GM12878 (cell line): ENCODE measurements at regions not wholly inside any gene's neighbourhood (a gene's known extent, or its start where the extent isn't known, plus 50 kb on each side); places are given as distances from the start of the nearest gene placed in this dataset.

ENCODE experiments used
- ATAC-seq: fragments of 200-7000 bp; cut with Tn5 transposase; 3 replicates; pipeline ENCODE4 v1.9.1; 2020; ENCODE audit warnings: mild to moderate bottlenecking, moderate library complexity
- BruUV-seq: library from RNA; stranded (reverse); fragments of 400-500 nt; replicated peaks from 2 replicates; lab custom pipeline; 2021; lab: Mats Ljungman, UMichigan
- CTCF ChIA-PET: fragments of 300-600 bp; sonication (Branson Sonifier 250); formaldehyde crosslinking; extraction: SDS; loops from one replicate; lab custom pipeline; 2021; ENCODE audit warnings: inconsistent platforms; lab: Yijun Ruan, JAX
- POLR2A ChIA-PET: fragments of 350-600 bp; formaldehyde crosslinking; extraction: SDS; loops from one replicate; lab custom pipeline; 2021; ENCODE audit warnings: inconsistent platforms; lab: Charles Lee
- RAD21 ChIA-PET: fragments of 300-600 bp; sonication (Branson Sonifier 250); formaldehyde crosslinking; loops from one replicate; lab custom pipeline; 2023; ENCODE audit warnings: antibody characterized with exemption; ENCODE audit not compliant: unreplicated experiment; lab: Charles Lee
- SMC1A ChIA-PET: fragments of 300-600 bp; sonication (Branson Sonifier 250); formaldehyde crosslinking; loops from one replicate; lab custom pipeline; 2023; ENCODE audit not compliant: unreplicated experiment, uncharacterized antibody; lab: Charles Lee
- DNase-seq: peaks from one replicate; pipeline ENCODE4 v3.0.0-alpha.2; 2011; ENCODE audit warnings: low read depth, low spot score
- FAIRE-seq: peaks from 3 replicates; lab custom pipeline; 2011; peaks lifted over from hg19 to GRCh38; lab: Jason Lieb, UNC
- H2AFZ ChIP-seq: 2 replicates; pipeline ENCODE4 v1.6.0; 2011; ENCODE audit warnings: low read depth, low read length, control low read depth; ENCODE audit not compliant: control insufficient read depth
- H3K27ac ChIP-seq: 2 replicates; pipeline ENCODE4 v1.5.1; 2011; ENCODE audit warnings: control low read depth; ENCODE audit not compliant: control insufficient read depth, insufficient read depth
- H3K27me3 ChIP-seq, 2 experiments: replicated peaks in 1 of 2; 2 replicates each; pipeline versions ENCODE4 v1.6.0 to v1.6.1; 2011; ENCODE audit warnings: low read length in 1 of 2; ENCODE audit not compliant: control insufficient read depth in 2 of 2, insufficient read depth in 2 of 2
- H3K36me3 ChIP-seq, 2 experiments: 2 replicates each; pipeline ENCODE4 v1.5.1; 2011; ENCODE audit warnings: low read length in 1 of 2; ENCODE audit not compliant: control insufficient read depth in 2 of 2, insufficient read depth in 2 of 2
- H3K4me1 ChIP-seq: 2 replicates; pipeline ENCODE4 v1.6.1; 2011; ENCODE audit warnings: mild to moderate bottlenecking, low read length, moderate library complexity, mixed read lengths; ENCODE audit not compliant: control insufficient read depth, insufficient read depth
- H3K4me2 ChIP-seq: 2 replicates; pipeline ENCODE4 v1.6.0; 2011; ENCODE audit warnings: control low read depth; ENCODE audit not compliant: control insufficient read depth, insufficient read depth
- H3K4me3 ChIP-seq: fragments of 200-600 bp; sonication (generic); 2 replicates; pipeline ENCODE4 v1.5.1; 2016
- H3K79me2 ChIP-seq: 2 replicates; pipeline ENCODE4 v1.6.0; 2011; ENCODE audit warnings: low read length; ENCODE audit not compliant: control insufficient read depth, insufficient read depth
- H3K9ac ChIP-seq: 2 replicates; pipeline ENCODE4 v1.8.0; 2011; ENCODE audit warnings: low read length, control low read depth, mixed read lengths; ENCODE audit not compliant: control insufficient read depth, insufficient read depth
- H3K9me3 ChIP-seq: replicated peaks from 3 replicates; pipeline ENCODE4 v1.5.1; 2011; ENCODE audit warnings: mild to moderate bottlenecking, low read length; ENCODE audit not compliant: control insufficient read depth, insufficient read depth
- H4K20me1 ChIP-seq: 2 replicates; pipeline ENCODE4 v1.6.0; 2011; ENCODE audit not compliant: control insufficient read depth, insufficient read depth
- ATF7 ChIP-seq: fragments of 450-650 bp; IDR thresholded peaks from 2 replicates; pipeline ENCODE4 v1.6.1; 2016; ENCODE audit warnings: low read depth, mild to moderate bottlenecking
- CBFB ChIP-seq: IDR thresholded peaks from 2 replicates; pipeline ENCODE4 v1.6.1; 2016; ENCODE audit warnings: antibody characterized with exemption, low read depth
- DPF2 ChIP-seq: fragments of 450-650 bp; IDR thresholded peaks from 2 replicates; pipeline ENCODE4 v1.6.1; 2017; ENCODE audit warnings: mild to moderate bottlenecking
- FOS ChIP-seq: IDR thresholded peaks from 3 replicates; pipeline ENCODE4 v1.6.1; 2011; ENCODE audit warnings: borderline replicate concordance; ENCODE audit not compliant: insufficient read length; ENCODE audit errors: extremely low read depth
- KAT2A ChIP-seq: conservative IDR thresholded peaks from 2 replicates; pipeline ENCODE4 v1.6.1; 2011; ENCODE audit warnings: low read depth, low read length; ENCODE audit not compliant: control insufficient read depth
- KLF5 ChIP-seq: fragments of 450-650 bp; IDR thresholded peaks from 2 replicates; pipeline ENCODE4 v1.6.1; 2014; ENCODE audit warnings: mild to moderate bottlenecking; ENCODE audit not compliant: partially characterized antibody
- MEF2A ChIP-seq: IDR thresholded peaks from 2 replicates; pipeline ENCODE4 v1.6.1; 2011; ENCODE audit warnings: low read depth, mild to moderate bottlenecking, low read length, moderate library complexity; ENCODE audit not compliant: insufficient read depth
- MTA2 ChIP-seq: fragments of 450-650 bp; IDR thresholded peaks from 2 replicates; pipeline ENCODE4 v1.6.1; 2016; ENCODE audit warnings: low read depth, mild to moderate bottlenecking, moderate library complexity
- POLR2A ChIP-seq: IDR thresholded peaks from 2 replicates; pipeline ENCODE4 v1.6.1; 2011; ENCODE audit warnings: low read depth, mild to moderate bottlenecking, low read length
- POLR2AphosphoS2 ChIP-seq: IDR thresholded peaks from 2 replicates; pipeline ENCODE4 v1.6.1; 2011; ENCODE audit warnings: low read depth, mild to moderate bottlenecking, low read length, improper control_type of control experiment, moderate library complexity
- RBBP5 ChIP-seq: fragments of 200-600 bp; sonication (generic); conservative IDR thresholded peaks from 2 replicates; pipeline ENCODE4 v1.6.1; 2016
- RFX5 ChIP-seq: IDR thresholded peaks from 2 replicates; pipeline ENCODE4 v1.6.1; 2011; ENCODE audit warnings: low read depth, low read length, improper control_type of control experiment
- YY1 ChIP-seq: IDR thresholded peaks from 2 replicates; pipeline ENCODE4 v1.6.1; 2011; ENCODE audit warnings: low read depth, mild to moderate bottlenecking, low read length
- ZNF384 ChIP-seq: IDR thresholded peaks from 2 replicates; pipeline ENCODE4 v1.6.1; 2012; ENCODE audit warnings: low read depth, mild to moderate bottlenecking, low read length, improper control_type of control experiment, borderline replicate concordance
- ZZZ3 ChIP-seq: IDR thresholded peaks from 2 replicates; pipeline ENCODE4 v1.6.1; 2011; ENCODE audit warnings: low read depth; ENCODE audit not compliant: control insufficient read depth, insufficient read length
- WGBS: methylation state at CpG from one replicate; pipeline ENCODE4 v1.1.6; 2016; ENCODE audit warnings: low lambda C conversion rate; ENCODE audit not compliant: insufficient replicate concordance, insufficient coverage; ENCODE audit errors: missing lambda C conversion rate; 5-methylcytosine and 5-hydroxymethylcytosine counted together
- in situ Hi-C: fragments of 300-500 bp; cut with MboI; formaldehyde crosslinking; loops from 9 replicates; pipeline ENCODE4 v1.14.3; 2018; ENCODE audit warnings: mixed read lengths
- intact Hi-C: fragments of 100-400 bp; cut with micrococcal nuclease; formaldehyde crosslinking; loops from one replicate; pipeline ENCODE4 v1.14.2; 2022; ENCODE audit not compliant: unreplicated experiment
- TF ChIP-seq, protein P1 (sequence below): fragments of 450-650 bp; IDR thresholded peaks from 2 replicates; pipeline ENCODE4 v1.6.1; 2018; ENCODE audit warnings: mild to moderate bottlenecking, low read depth, moderate library complexity; ENCODE audit not compliant: partially characterized antibody
- TF ChIP-seq, protein P2 (sequence below), 3 experiments: IDR thresholded peaks in 2 of 3; conservative IDR thresholded peaks in 1 of 3; 2 replicates each; pipeline ENCODE4 v1.5.1; 2011; ENCODE audit warnings: low read depth in 3 of 3, low read length in 3 of 3, mild to moderate bottlenecking in 3 of 3, control low read depth in 2 of 3, moderate library complexity in 2 of 3, inconsistent platforms in 1 of 3, mixed read lengths in 1 of 3; ENCODE audit not compliant: control insufficient read depth in 2 of 3, insufficient read depth in 1 of 3; ENCODE audit errors: extremely low read depth in 1 of 3

DNA sequence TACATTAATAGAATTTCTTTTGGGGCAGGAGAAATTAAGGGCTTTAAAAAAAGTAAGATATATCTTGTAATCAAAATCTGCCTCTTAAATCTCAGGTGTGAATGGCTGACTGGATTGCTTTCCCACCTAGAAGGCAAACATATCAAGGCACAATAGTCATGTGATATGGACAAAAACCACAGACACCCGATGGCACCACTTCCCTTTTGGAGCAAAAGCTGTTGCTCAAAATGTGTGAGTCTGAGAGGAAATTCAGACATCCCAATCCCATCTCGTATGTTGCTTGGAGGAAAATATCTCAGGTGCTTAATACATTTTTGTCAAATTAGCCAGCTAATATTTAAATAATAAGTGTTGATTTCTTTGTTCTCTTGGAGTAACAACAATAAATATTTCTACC lies 120.7 kb downstream of the KCNF1 start:
- DNase-seq = no peak
- no peak for FAIRE-seq
- SMC1A ChIA-PET = no interaction called here
- intact Hi-C loops = no loop called here
- Histone ChIP-seq H3K4me1 (no peaks in the 10 kb centered on the region), H3K4me2 (no peak overlapping the region)
- TF ChIP-seq RFX5 = no peak
- TF ChIP-seq KAT2A = no peak
- no peak for TF ChIP-seq FOS
- TF ChIP-seq, protein P1, sequence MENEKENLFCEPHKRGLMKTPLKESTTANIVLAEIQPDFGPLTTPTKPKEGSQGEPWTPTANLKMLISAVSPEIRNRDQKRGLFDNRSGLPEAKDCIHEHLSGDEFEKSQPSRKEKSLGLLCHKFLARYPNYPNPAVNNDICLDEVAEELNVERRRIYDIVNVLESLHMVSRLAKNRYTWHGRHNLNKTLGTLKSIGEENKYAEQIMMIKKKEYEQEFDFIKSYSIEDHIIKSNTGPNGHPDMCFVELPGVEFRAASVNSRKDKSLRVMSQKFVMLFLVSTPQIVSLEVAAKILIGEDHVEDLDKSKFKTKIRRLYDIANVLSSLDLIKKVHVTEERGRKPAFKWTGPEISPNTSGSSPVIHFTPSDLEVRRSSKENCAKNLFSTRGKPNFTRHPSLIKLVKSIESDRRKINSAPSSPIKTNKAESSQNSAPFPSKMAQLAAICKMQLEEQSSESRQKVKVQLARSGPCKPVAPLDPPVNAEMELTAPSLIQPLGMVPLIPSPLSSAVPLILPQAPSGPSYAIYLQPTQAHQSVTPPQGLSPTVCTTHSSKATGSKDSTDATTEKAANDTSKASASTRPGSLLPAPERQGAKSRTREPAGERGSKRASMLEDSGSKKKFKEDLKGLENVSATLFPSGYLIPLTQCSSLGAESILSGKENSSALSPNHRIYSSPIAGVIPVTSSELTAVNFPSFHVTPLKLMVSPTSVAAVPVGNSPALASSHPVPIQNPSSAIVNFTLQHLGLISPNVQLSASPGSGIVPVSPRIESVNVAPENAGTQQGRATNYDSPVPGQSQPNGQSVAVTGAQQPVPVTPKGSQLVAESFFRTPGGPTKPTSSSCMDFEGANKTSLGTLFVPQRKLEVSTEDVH = no peak
- TF ChIP-seq POLR2AphosphoS2 = no peak
- no peak for TF ChIP-seq KLF5
- no peak for TF ChIP-seq POLR2A
- no peak for TF ChIP-seq DPF2
- no peak for TF ChIP-seq RBBP5
- no peak for TF ChIP-seq MEF2A
- no peak for TF ChIP-seq MTA2
- TF ChIP-seq, protein P2, sequence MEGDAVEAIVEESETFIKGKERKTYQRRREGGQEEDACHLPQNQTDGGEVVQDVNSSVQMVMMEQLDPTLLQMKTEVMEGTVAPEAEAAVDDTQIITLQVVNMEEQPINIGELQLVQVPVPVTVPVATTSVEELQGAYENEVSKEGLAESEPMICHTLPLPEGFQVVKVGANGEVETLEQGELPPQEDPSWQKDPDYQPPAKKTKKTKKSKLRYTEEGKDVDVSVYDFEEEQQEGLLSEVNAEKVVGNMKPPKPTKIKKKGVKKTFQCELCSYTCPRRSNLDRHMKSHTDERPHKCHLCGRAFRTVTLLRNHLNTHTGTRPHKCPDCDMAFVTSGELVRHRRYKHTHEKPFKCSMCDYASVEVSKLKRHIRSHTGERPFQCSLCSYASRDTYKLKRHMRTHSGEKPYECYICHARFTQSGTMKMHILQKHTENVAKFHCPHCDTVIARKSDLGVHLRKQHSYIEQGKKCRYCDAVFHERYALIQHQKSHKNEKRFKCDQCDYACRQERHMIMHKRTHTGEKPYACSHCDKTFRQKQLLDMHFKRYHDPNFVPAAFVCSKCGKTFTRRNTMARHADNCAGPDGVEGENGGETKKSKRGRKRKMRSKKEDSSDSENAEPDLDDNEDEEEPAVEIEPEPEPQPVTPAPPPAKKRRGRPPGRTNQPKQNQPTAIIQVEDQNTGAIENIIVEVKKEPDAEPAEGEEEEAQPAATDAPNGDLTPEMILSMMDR (IDR thresholded peaks at IDR 0.05 in 2 of 3, conservative IDR thresholded peaks at IDR 0.05 in 1 of 3; ENCODE audit: control insufficient read depth in 2 of 3, extremely low read depth in 1 of 3, insufficient read depth in 1 of 3, low read depth in 3 of 3, low read length in 3 of 3) = no peak
- TF ChIP-seq CBFB = no peak
- TF ChIP-seq ZZZ3 = no peak
- no peak for TF ChIP-seq YY1
- no peak for TF ChIP-seq ZNF384
- TF ChIP-seq ATF7 = no peak
- TF ChIP-seq, all 136 proteins: peak for 0
- Histone ChIP-seq H3K36me3 (no peaks in the 10 kb centered on the region), H3K4me3 (no peak overlapping the region), H3K27ac (no peak overlapping the region), H2AFZ (no peak overlapping the region), H3K9ac (no peak overlapping the region), H3K9me3 (no peaks in the 10 kb centered on the region; the same call in 2 of the 3 replicates), H4K20me1 (no peaks in the 10 kb centered on the region), H3K27me3 (no peaks in the 10 kb centered on the region; a peak in 1 of 4 replicates), H3K79me2 (no peaks in the 10 kb centered on the region)
- BruUV-seq = no TSS peak
- ChIA-PET RAD21 (no interaction called here), CTCF (interaction anchor here (1.2 kb wide), 1 partner anchor 200 kb away, joined by 3 read pairs; no protein-coding TSS in a partner anchor), POLR2A (interaction anchor here (0.6 kb wide), 1 partner anchor 9 kb away, joined by 3 read pairs; no protein-coding TSS in a partner anchor)
- WGBS = 18% methylated on average over 2 of the region's 2 CpGs
- ATAC-seq = no peak
- in situ Hi-C loops = no loop called here
